ENCODE measurements at regions not wholly inside any gene's neighbourhood (a gene's known extent, or its start where the extent isn't known, plus 50 kb on each side); places are given as distances from the start of the nearest gene placed in this dataset.

GRCh38 chr10:90306187-90306586, 551.7 kb downstream of the HTR7 start:
- Histone ChIP-seq H3K9me3 (no peaks in the 10 kb centered on the region), H3K27ac (no peak overlapping the region), H3K4me1 (no peaks in the 10 kb centered on the region), H3K27me3 (no peaks in the 10 kb centered on the region), H3K36me3 (no peaks in the 10 kb centered on the region), H3K4me3 (no peak overlapping the region)
- DNase-seq: no peak
- TF ChIP-seq CTCF (IDR thresholded peaks at IDR 0.05) (no peak), POLR2A (IDR thresholded peaks at IDR 0.05) (no peak)
- 25 to 78% methylated on average over 1 of the region's 1 CpG for WGBS, 2 donors
- intact Hi-C loops (cut with DNase I): no loop called here

GRCh38 chr10:90308223-90308622, 549.6 kb downstream of the HTR7 start:
- 66 to 74% methylated on average over 7 of the region's 7 CpGs for WGBS, 2 donors
- H3K27ac ChIP-seq: no peak overlapping the region
- TF ChIP-seq CTCF (IDR thresholded peaks at IDR 0.05) (no peak), POLR2A (IDR thresholded peaks at IDR 0.05) (no peak)
- no peaks in the 10 kb centered on the region for H3K9me3 ChIP-seq
- no peaks in the 10 kb centered on the region for H3K27me3 ChIP-seq
- H3K4me1 ChIP-seq: no peaks in the 10 kb centered on the region
- intact Hi-C loops (cut with DNase I): no loop called here
- DNase-seq: no peak
- no peaks in the 10 kb centered on the region for H3K36me3 ChIP-seq
- H3K4me3 ChIP-seq: no peak overlapping the region

- Histone ChIP-seq H3K4me1 (peaks cover 0 to 17% (median 0%) of the 10 kb centered on the region in 3 donors), H3K27ac (no peak overlapping the region), H3K27me3 (no peaks in the 10 kb centered on the region), H3K4me3 (no peak overlapping the region), H3K9me3 (no peaks in the 10 kb centered on the region), H3K36me3 (no peaks in the 10 kb centered on the region)
- no peak for DNase-seq
- intact Hi-C loops (cut with DNase I): no loop called here
- 51 to 55% methylated on average over 3 of the region's 3 CpGs for WGBS, 2 donors
- TF ChIP-seq POLR2A (IDR thresholded peaks at IDR 0.05): no peak
- no peak for TF ChIP-seq CTCF (IDR thresholded peaks at IDR 0.05)
Observed at GRCh38 chr10:90313576-90314325, 544.1 kb downstream of the HTR7 start.

- no peak overlapping the region for H3K4me3 ChIP-seq
- 60 to 95% methylated on average over 1 of the region's 1 CpG for WGBS, 2 donors
- H3K36me3 ChIP-seq: no peaks in the 10 kb centered on the region
- H3K27me3 ChIP-seq: no peaks in the 10 kb centered on the region
- TF ChIP-seq POLR2A (IDR thresholded peaks at IDR 0.05) (no peak), CTCF (IDR thresholded peaks at IDR 0.05) (no peak)
- H3K4me1 ChIP-seq: peaks cover 0 to 27% (median 5%) of the 10 kb centered on the region in 3 donors
- DNase-seq: no peak
- H3K9me3 ChIP-seq: no peaks in the 10 kb centered on the region
- intact Hi-C loops (cut with DNase I): no loop called here
- H3K27ac ChIP-seq: no peak overlapping the region
Observed at GRCh38 chr10:90314718-90315117, 543.1 kb downstream of the HTR7 start.

- Histone ChIP-seq H3K4me3 (no peak overlapping the region), H3K9me3 (no peaks in the 10 kb centered on the region), H3K27me3 (no peaks in the 10 kb centered on the region), H3K36me3 (no peaks in the 10 kb centered on the region), H3K4me1 (peaks cover 0 to 30% (median 5%) of the 10 kb centered on the region in 3 donors), H3K27ac (no peak overlapping the region)
- DNase-seq: no peak
- 82 to 86% methylated on average over 2 of the region's 3 CpGs for WGBS, 2 donors
- TF ChIP-seq POLR2A (IDR thresholded peaks at IDR 0.05) (no peak), CTCF (IDR thresholded peaks at IDR 0.05) (no peak)
- intact Hi-C loops (cut with DNase I): no loop called here
Observed at GRCh38 chr10:90317172-90317571, 540.7 kb downstream of the HTR7 start.
